NT2/D1 (cell line): ENCODE measurements at regions not wholly inside any gene's neighbourhood (a gene's known extent, or its start where the extent isn't known, plus 50 kb on each side); places are given as distances from the start of the nearest gene placed in this dataset.
"Not testable (repeated sequence)": the region's sequence is repeated elsewhere in the genome, so short reads cannot be mapped to it uniquely, and the experiment has no call there.

Experiments
- SUZ12 ChIP-seq: IDR thresholded peaks from 2 replicates; pipeline ENCODE4 v1.6.1; 2011; ENCODE audit not compliant: insufficient read length, insufficient read depth; ENCODE audit errors: extremely low read depth
- YY1 ChIP-seq: IDR thresholded peaks from 2 replicates; pipeline ENCODE4 v1.6.1; 2011; ENCODE audit not compliant: insufficient read length, insufficient read depth

DNA sequence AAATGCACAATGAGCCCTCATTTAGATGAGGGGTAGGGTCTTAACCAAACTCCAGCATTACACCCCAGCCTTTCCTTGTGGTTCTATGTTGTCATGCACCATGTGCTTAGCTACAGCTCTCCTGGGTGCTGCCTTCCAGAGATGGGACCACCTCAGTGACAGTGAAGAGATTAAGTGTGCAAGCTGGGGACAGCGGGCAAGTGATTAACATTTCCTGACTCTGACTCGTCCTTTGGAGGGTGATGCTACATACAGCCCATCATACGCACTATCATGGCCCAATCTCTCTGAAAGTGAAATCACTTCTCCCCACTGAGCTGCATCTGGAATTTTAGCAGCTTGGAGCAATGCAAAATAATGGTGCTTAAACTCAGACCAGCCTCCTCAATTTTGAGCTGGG, 293.0 kb upstream of the PLGLB1 start:
- TF ChIP-seq YY1, SUZ12: not testable (repeated sequence)
